ENCODE measurements at regions not wholly inside any gene's neighbourhood (a gene's known extent, or its start where the extent isn't known, plus 50 kb on each side); places are given as distances from the start of the nearest gene placed in this dataset.
"Not testable (repeated sequence)": the region's sequence is repeated elsewhere in the genome, so short reads cannot be mapped to it uniquely, and the experiment has no call there.

DNA sequence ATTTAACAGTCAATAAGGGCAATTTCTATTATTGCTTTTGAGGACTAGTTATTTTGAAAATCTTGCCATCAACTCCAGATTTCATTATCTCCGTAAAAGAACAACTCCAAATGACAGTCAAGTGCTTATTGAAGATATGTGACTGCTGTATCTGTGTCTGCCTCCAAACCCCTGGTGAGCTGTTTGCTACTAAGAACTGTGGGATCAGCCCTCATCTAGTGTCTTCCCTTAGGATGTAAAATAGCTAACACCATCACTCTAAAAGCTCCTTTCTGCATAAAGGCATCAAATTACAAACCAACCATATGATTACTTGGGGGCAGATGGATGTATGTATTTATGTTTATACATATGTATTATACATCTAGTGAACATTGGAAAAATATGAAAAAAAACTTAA lies 70.8 kb upstream of the SLC13A1 start:
- no peak for TF ChIP-seq EZH2 (IDR thresholded peaks at IDR 0.05; ENCODE audit: low read depth)
- TF ChIP-seq, protein P1, sequence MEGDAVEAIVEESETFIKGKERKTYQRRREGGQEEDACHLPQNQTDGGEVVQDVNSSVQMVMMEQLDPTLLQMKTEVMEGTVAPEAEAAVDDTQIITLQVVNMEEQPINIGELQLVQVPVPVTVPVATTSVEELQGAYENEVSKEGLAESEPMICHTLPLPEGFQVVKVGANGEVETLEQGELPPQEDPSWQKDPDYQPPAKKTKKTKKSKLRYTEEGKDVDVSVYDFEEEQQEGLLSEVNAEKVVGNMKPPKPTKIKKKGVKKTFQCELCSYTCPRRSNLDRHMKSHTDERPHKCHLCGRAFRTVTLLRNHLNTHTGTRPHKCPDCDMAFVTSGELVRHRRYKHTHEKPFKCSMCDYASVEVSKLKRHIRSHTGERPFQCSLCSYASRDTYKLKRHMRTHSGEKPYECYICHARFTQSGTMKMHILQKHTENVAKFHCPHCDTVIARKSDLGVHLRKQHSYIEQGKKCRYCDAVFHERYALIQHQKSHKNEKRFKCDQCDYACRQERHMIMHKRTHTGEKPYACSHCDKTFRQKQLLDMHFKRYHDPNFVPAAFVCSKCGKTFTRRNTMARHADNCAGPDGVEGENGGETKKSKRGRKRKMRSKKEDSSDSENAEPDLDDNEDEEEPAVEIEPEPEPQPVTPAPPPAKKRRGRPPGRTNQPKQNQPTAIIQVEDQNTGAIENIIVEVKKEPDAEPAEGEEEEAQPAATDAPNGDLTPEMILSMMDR (conservative IDR thresholded peaks at IDR 0.05): no peak

GRCh38 chr7:123265853-123266252 lies 66.1 kb upstream of the SLC13A1 start:
- H2AFZ ChIP-seq: no peak overlapping the region
- TF ChIP-seq, protein P1 (conservative IDR thresholded peaks at IDR 0.05): no peak
- no peak for TF ChIP-seq EZH2 (IDR thresholded peaks at IDR 0.05; ENCODE audit: low read depth)
- H3K9me2 ChIP-seq (ENCODE audit: insufficient read depth): no peaks in the 10 kb centered on the region
- no peaks in the 10 kb centered on the region for H3K36me3 ChIP-seq (ENCODE audit: low read depth)
- no peak overlapping the region for H3K4me3 ChIP-seq
- H3K4me2 ChIP-seq: no peak overlapping the region
- no peak overlapping the region for H3K27ac ChIP-seq
- no peaks in the 10 kb centered on the region for H4K20me1 ChIP-seq (ENCODE audit: insufficient read depth)
- no peaks in the 10 kb centered on the region for H3K9me3 ChIP-seq (ENCODE audit: insufficient read depth, low read depth)
- intact Hi-C loops (cut with micrococcal nuclease; ENCODE audit: unreplicated experiment): loop anchor here (2.0 kb wide), 1 partner anchor 15 kb away; no protein-coding TSS in a partner anchor
- CTCF ChIA-PET: no interaction called here
- no peaks in the 10 kb centered on the region for H3K4me1 ChIP-seq (replicated peaks; ENCODE audit: insufficient read depth)
- no peak for DNase-seq
- BruUV-seq (replicated peaks): no TSS peak
- H3K27me3 ChIP-seq (ENCODE audit: insufficient read depth, low read depth): no peaks in the 10 kb centered on the region
- H3K79me2 ChIP-seq (ENCODE audit: low read depth): no peaks in the 10 kb centered on the region
- H3F3A ChIP-seq (ENCODE audit: insufficient read depth, low read depth): no peaks in the 10 kb centered on the region
- POLR2A ChIA-PET (ENCODE audit: unreplicated experiment): no interaction called here

More for the DNA sequence above, 70.8 kb upstream of the SLC13A1 start:
- no peak overlapping the region for H3K4me3 ChIP-seq
- no TSS peak for BruUV-seq (replicated peaks)
- no peaks in the 10 kb centered on the region for H4K20me1 ChIP-seq (ENCODE audit: insufficient read depth)
- no peaks in the 10 kb centered on the region for H3K4me1 ChIP-seq (replicated peaks; ENCODE audit: insufficient read depth)
- H2AFZ ChIP-seq: no peak overlapping the region
- H3K27ac ChIP-seq: no peak overlapping the region
- H3K9me2 ChIP-seq (ENCODE audit: insufficient read depth): no peaks in the 10 kb centered on the region
- no peak overlapping the region for H3K4me2 ChIP-seq
- DNase-seq: no peak
- intact Hi-C loops (cut with micrococcal nuclease; ENCODE audit: unreplicated experiment): no loop called here
- no peaks in the 10 kb centered on the region for H3K27me3 ChIP-seq (ENCODE audit: insufficient read depth, low read depth)
- H3K79me2 ChIP-seq (ENCODE audit: low read depth): no peaks in the 10 kb centered on the region
- H3K36me3 ChIP-seq (ENCODE audit: low read depth): no peaks in the 10 kb centered on the region
- CTCF ChIA-PET: interaction anchor here (0.6 kb wide), 1 partner anchor 282 kb away, joined by 5 read pairs; no protein-coding TSS in a partner anchor
- H3F3A ChIP-seq (ENCODE audit: insufficient read depth, low read depth): no peaks in the 10 kb centered on the region
- POLR2A ChIA-PET (ENCODE audit: unreplicated experiment): no interaction called here
- H3K9me3 ChIP-seq (ENCODE audit: insufficient read depth, low read depth): no peaks in the 10 kb centered on the region

DNA sequence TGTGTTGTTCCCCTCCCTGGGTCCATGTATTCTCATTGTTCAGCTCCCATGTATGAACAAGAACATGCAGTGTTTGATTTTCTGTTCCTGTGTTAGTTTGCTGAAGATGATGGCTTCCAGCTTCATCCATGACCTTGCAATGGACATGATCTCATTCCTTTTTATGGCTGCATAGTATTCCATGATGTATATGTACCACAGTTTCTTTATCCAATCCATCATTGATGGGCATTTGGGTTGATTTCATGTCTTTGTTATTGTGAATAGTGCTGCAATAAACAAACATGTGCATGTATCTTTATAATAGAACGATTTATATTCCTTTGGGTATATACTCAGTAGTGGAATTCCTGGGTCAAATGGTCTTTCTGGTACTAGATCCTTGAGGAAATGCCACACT lies 65.1 kb upstream of the SLC13A1 start:
- CTCF ChIA-PET; POLR2A ChIA-PET (ENCODE audit: unreplicated experiment); H3K9me2 ChIP-seq (ENCODE audit: insufficient read depth); H3K4me1 ChIP-seq (replicated peaks; ENCODE audit: insufficient read depth); H3F3A ChIP-seq (ENCODE audit: insufficient read depth, low read depth); H3K36me3 ChIP-seq (ENCODE audit: low read depth); H3K4me2 ChIP-seq; DNase-seq; H3K9me3 ChIP-seq (ENCODE audit: insufficient read depth, low read depth); H4K20me1 ChIP-seq (ENCODE audit: insufficient read depth); BruUV-seq (replicated peaks); H2AFZ ChIP-seq; H3K27me3 ChIP-seq (ENCODE audit: insufficient read depth, low read depth); H3K27ac ChIP-seq; H3K4me3 ChIP-seq; H3K79me2 ChIP-seq (ENCODE audit: low read depth): not testable (repeated sequence)
- intact Hi-C loops (cut with micrococcal nuclease; ENCODE audit: unreplicated experiment): loop anchor here (2.0 kb wide), 1 partner anchor 14 kb away; no protein-coding TSS in a partner anchor

DNA sequence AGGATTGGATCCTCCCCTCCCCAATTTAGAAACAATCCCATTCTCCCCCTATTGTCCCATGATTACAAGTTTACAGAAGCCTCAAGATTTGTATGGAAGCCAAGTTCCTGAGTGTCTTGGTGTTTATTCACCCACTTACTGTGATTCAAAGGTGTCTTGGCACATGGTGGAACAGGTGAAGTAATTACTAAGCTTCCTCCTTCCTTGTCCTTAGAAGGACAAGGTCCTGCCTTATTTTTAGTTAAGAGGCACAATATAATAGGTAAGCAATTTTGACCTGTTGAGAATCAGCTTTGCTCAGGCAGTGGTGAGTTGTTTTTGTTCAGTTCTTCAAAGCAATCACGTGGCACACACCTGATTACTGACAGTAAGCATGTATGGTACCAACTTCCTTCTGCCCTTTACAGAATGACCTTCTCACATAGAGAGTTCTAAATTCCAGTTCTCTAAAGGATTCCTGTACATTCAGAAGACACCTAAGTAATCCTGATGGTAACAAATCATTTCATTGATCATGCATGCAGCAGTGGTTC lies 60.7 kb upstream of the SLC13A1 start:
- no peak overlapping the region for H3K27ac ChIP-seq
- H3K9me2 ChIP-seq (ENCODE audit: insufficient read depth): no peaks in the 10 kb centered on the region
- no TSS peak for BruUV-seq (replicated peaks)
- no peak overlapping the region for H3K4me3 ChIP-seq
- DNase-seq: no peak
- H2AFZ ChIP-seq: no peak overlapping the region
- H3K27me3 ChIP-seq (ENCODE audit: insufficient read depth, low read depth): no peaks in the 10 kb centered on the region
- no peak overlapping the region for H3K4me2 ChIP-seq
- no peaks in the 10 kb centered on the region for H4K20me1 ChIP-seq (ENCODE audit: insufficient read depth)
- CTCF ChIA-PET: interaction anchor here (0.6 kb wide), 1 partner anchor 1572 kb away, joined by 11 read pairs; no protein-coding TSS in a partner anchor
- no peaks in the 10 kb centered on the region for H3K79me2 ChIP-seq (ENCODE audit: low read depth)
- no peak for TF ChIP-seq EZH2 (IDR thresholded peaks at IDR 0.05; ENCODE audit: low read depth)
- TF ChIP-seq, protein P1 (conservative IDR thresholded peaks at IDR 0.05): no peak
- intact Hi-C loops (cut with micrococcal nuclease; ENCODE audit: unreplicated experiment): no loop called here
- no peaks in the 10 kb centered on the region for H3K4me1 ChIP-seq (replicated peaks; ENCODE audit: insufficient read depth)
- no peaks in the 10 kb centered on the region for H3K36me3 ChIP-seq (ENCODE audit: low read depth)
- no peaks in the 10 kb centered on the region for H3K9me3 ChIP-seq (ENCODE audit: insufficient read depth, low read depth)
- no peaks in the 10 kb centered on the region for H3F3A ChIP-seq (ENCODE audit: insufficient read depth, low read depth)
- POLR2A ChIA-PET (ENCODE audit: unreplicated experiment): no interaction called here
